ENCODE measurements at regions not wholly inside any gene's neighbourhood (a gene's known extent, or its start where the extent isn't known, plus 50 kb on each side); places are given as distances from the start of the nearest gene placed in this dataset.

- TF ChIP-seq SIX5 (IDR thresholded peaks at IDR 0.05; ENCODE audit: low read depth, low read length) (no peak), KDM4A (IDR thresholded peaks at IDR 0.05; ENCODE audit: low read depth, low read length, severe bottlenecking) (no peak), JUND (IDR thresholded peaks at IDR 0.05; ENCODE audit: low read length) (no peak), RXRA (IDR thresholded peaks at IDR 0.05; ENCODE audit: insufficient read depth, low read depth, low read length) (no peak), SP4 (IDR thresholded peaks at IDR 0.05; ENCODE audit: low read length) (no peak)
These were observed 192.8 kb upstream of the TSC22D1 start (continued) for GRCh38 chr13:44768775-44769581.
